HCT116 (cell line): ENCODE measurements at regions not wholly inside any gene's neighbourhood (a gene's known extent, or its start where the extent isn't known, plus 50 kb on each side); places are given as distances from the start of the nearest gene placed in this dataset.

Experiments
- EZH2 ChIP-seq: fragments of 200-600 bp; sonication (generic); IDR thresholded peaks from 2 replicates; pipeline ENCODE4 v1.6.1; 2017; ENCODE audit warnings: antibody characterized with exemption, mixed run types
- POLR2A ChIP-seq: IDR thresholded peaks from 2 replicates; pipeline ENCODE4 v1.7.0; 2011; ENCODE audit warnings: borderline replicate concordance; ENCODE audit not compliant: insufficient read depth, insufficient read length; ENCODE audit errors: extremely low read depth
- POLR2AphosphoS5 ChIP-seq: IDR thresholded peaks from 2 replicates; pipeline ENCODE4 v1.6.1; 2011; ENCODE audit warnings: mild to moderate bottlenecking, low read depth, low read length, moderate library complexity
- REST ChIP-seq: IDR thresholded peaks from 2 replicates; pipeline ENCODE4 v1.6.1; 2012; ENCODE audit warnings: low read depth
- SIN3A ChIP-seq: IDR thresholded peaks from 2 replicates; pipeline ENCODE4 v1.6.1; 2012; ENCODE audit warnings: low read depth
- TF ChIP-seq, protein P1 (sequence below), 3 experiments: fragments of 200-600 bp in 1 of 3; sonication (generic) in 1 of 3; IDR thresholded peaks in 2 of 3; conservative IDR thresholded peaks in 1 of 3; 2 replicates each; pipeline ENCODE4 v1.5.1; 2012 to 2017; ENCODE audit warnings: low read depth in 2 of 3, low read length in 2 of 3, antibody characterized with exemption in 1 of 3, borderline replicate concordance in 1 of 3, control low read depth in 1 of 3, mild to moderate bottlenecking in 1 of 3, mixed read lengths in 1 of 3, mixed run types in 1 of 3, moderate library complexity in 1 of 3; ENCODE audit not compliant: insufficient read depth in 1 of 3
- TF ChIP-seq, protein P2 (sequence below): IDR thresholded peaks from 2 replicates; pipeline ENCODE4 v1.6.1; 2012

GRCh38 chr5:89850513-89850865 lies 559.1 kb downstream of the CETN3 start:
- TF ChIP-seq REST: no peak
- no peak for TF ChIP-seq EZH2
- no peak for TF ChIP-seq POLR2AphosphoS5
- no peak for TF ChIP-seq SIN3A
- TF ChIP-seq, protein P1, sequence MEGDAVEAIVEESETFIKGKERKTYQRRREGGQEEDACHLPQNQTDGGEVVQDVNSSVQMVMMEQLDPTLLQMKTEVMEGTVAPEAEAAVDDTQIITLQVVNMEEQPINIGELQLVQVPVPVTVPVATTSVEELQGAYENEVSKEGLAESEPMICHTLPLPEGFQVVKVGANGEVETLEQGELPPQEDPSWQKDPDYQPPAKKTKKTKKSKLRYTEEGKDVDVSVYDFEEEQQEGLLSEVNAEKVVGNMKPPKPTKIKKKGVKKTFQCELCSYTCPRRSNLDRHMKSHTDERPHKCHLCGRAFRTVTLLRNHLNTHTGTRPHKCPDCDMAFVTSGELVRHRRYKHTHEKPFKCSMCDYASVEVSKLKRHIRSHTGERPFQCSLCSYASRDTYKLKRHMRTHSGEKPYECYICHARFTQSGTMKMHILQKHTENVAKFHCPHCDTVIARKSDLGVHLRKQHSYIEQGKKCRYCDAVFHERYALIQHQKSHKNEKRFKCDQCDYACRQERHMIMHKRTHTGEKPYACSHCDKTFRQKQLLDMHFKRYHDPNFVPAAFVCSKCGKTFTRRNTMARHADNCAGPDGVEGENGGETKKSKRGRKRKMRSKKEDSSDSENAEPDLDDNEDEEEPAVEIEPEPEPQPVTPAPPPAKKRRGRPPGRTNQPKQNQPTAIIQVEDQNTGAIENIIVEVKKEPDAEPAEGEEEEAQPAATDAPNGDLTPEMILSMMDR (IDR thresholded peaks at IDR 0.05 in 2 of 3, conservative IDR thresholded peaks at IDR 0.05 in 1 of 3; ENCODE audit: borderline replicate concordance in 1 of 3, insufficient read depth in 1 of 3, low read depth in 2 of 3, low read length in 2 of 3): no peak
- TF ChIP-seq, protein P2, sequence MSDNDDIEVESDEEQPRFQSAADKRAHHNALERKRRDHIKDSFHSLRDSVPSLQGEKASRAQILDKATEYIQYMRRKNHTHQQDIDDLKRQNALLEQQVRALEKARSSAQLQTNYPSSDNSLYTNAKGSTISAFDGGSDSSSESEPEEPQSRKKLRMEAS: no peak
- TF ChIP-seq POLR2A: no peak
